Endothelial cell of umbilical vein (primary cell): ENCODE measurements at regions not wholly inside any gene's neighbourhood (a gene's known extent, or its start where the extent isn't known, plus 50 kb on each side); places are given as distances from the start of the nearest gene placed in this dataset.

Experiments
- BruUV-seq: library from RNA; stranded (reverse); fragments of 400-500 nt; replicated peaks from 2 replicates; lab custom pipeline; 2021; lab: Mats Ljungman, UMichigan
- CTCF ChIA-PET: fragments of 300-600, 350-600 bp; sonication (Branson Sonifier 250); formaldehyde crosslinking; loops from one replicate; lab custom pipeline; 2021; ENCODE audit warnings: antibody characterized with exemption, inconsistent platforms; lab: Charles Lee
- POLR2A ChIA-PET: fragments of 300-600, 350-600 bp; sonication (Branson Sonifier 250); formaldehyde crosslinking; loops from one replicate; lab custom pipeline; 2021; ENCODE audit warnings: antibody characterized with exemption, inconsistent platforms; lab: Charles Lee
- DNase-seq: peaks from one replicate; pipeline ENCODE4 v3.0.0-alpha.2; 2011; ENCODE audit warnings: low read depth, low spot score
- FAIRE-seq: peaks from 2 replicates; lab custom pipeline; 2011; peaks lifted over from hg19 to GRCh38; lab: Jason Lieb, UNC
- H2AFZ ChIP-seq: 2 replicates; pipeline ENCODE4 v1.6.0; 2012; ENCODE audit warnings: low read depth, low read length, control low read depth, inconsistent platforms
- H3K27ac ChIP-seq: 2 replicates; pipeline ENCODE4 v1.5.1; 2011; ENCODE audit warnings: low read depth, mild to moderate bottlenecking, control low read depth, low read length, moderate library complexity; ENCODE audit not compliant: insufficient read depth
- H3K27me3 ChIP-seq, 2 experiments: 2 replicates each; pipeline versions ENCODE4 v1.6.0 to v1.6.1; 2011; ENCODE audit warnings: low read length in 2 of 2, mixed read lengths in 1 of 2; ENCODE audit not compliant: control insufficient read depth in 2 of 2, insufficient read depth in 2 of 2
- H3K36me3 ChIP-seq, 2 experiments: 2 replicates in 1 of 2; 3 replicates in 1 of 2; pipeline ENCODE4 v1.5.1; 2011; ENCODE audit warnings: low read length in 2 of 2, mild to moderate bottlenecking in 1 of 2, moderate library complexity in 1 of 2; ENCODE audit not compliant: control insufficient read depth in 2 of 2, insufficient read depth in 2 of 2; ENCODE audit errors: extremely low read depth in 1 of 2
- H3K4me1 ChIP-seq: 3 replicates; pipeline ENCODE4 v1.5.1; 2011; ENCODE audit warnings: mild to moderate bottlenecking, low read length; ENCODE audit not compliant: control insufficient read depth, insufficient read depth; ENCODE audit errors: extremely low read depth
- H3K4me2 ChIP-seq: 2 replicates; pipeline ENCODE4 v1.6.1; 2011; ENCODE audit warnings: low read length, control low read depth, mixed read lengths; ENCODE audit not compliant: insufficient read depth
- H3K4me3 ChIP-seq, 3 experiments: fragments of 200-600 bp in 1 of 3; sonication (generic), shearing (Covaris generic) in 1 of 3; replicated peaks in 1 of 3; 2 replicates each; pipeline ENCODE4 v1.5.1; 2011 to 2016; ENCODE audit warnings: control low read depth in 3 of 3, low read length in 3 of 3, mild to moderate bottlenecking in 2 of 3, inconsistent platforms in 1 of 3, low read depth in 1 of 3, moderate library complexity in 1 of 3; ENCODE audit not compliant: insufficient read depth in 1 of 3
- H3K79me2 ChIP-seq: 2 replicates; pipeline ENCODE4 v1.6.0; 2012; ENCODE audit warnings: low read length, inconsistent platforms; ENCODE audit not compliant: control insufficient read depth, insufficient read depth
- H3K9ac ChIP-seq: replicated peaks from 2 replicates; pipeline ENCODE3; 2011; ENCODE audit warnings: low read length, control low read depth; ENCODE audit not compliant: insufficient read depth; ENCODE audit errors: extremely low read depth
- H3K9me1 ChIP-seq: replicated peaks from 3 replicates; pipeline ENCODE4 v1.6.0; 2011; ENCODE audit warnings: mild to moderate bottlenecking, low read length; ENCODE audit not compliant: control insufficient read depth, insufficient read depth; ENCODE audit errors: extremely low read depth
- H3K9me3 ChIP-seq: replicated peaks from 2 replicates; pipeline ENCODE4 v1.5.1; 2012; ENCODE audit warnings: low read length, inconsistent platforms; ENCODE audit not compliant: control insufficient read depth, insufficient read depth
- H4K20me1 ChIP-seq: replicated peaks from 2 replicates; pipeline ENCODE3; 2011; ENCODE audit warnings: mild to moderate bottlenecking, low read length; ENCODE audit not compliant: control insufficient read depth, insufficient read depth; ENCODE audit errors: extremely low read depth
- EZH2 ChIP-seq: IDR thresholded peaks from 2 replicates; pipeline ENCODE4 v1.6.1; 2012; ENCODE audit warnings: borderline replicate concordance, low read depth, mild to moderate bottlenecking, moderate library complexity, low read length, inconsistent platforms; ENCODE audit not compliant: severe bottlenecking
- FOS ChIP-seq: IDR thresholded peaks from 2 replicates; pipeline ENCODE4 v1.6.1; 2011; ENCODE audit warnings: mild to moderate bottlenecking, low read length, moderate library complexity, borderline replicate concordance; ENCODE audit not compliant: insufficient read depth
- GATA2 ChIP-seq: IDR thresholded peaks from 2 replicates; pipeline ENCODE4 v1.7.0; 2011; ENCODE audit warnings: low read depth, mild to moderate bottlenecking, moderate library complexity, mixed read lengths, low read length; ENCODE audit not compliant: insufficient read length, insufficient read depth
- JUN ChIP-seq: IDR thresholded peaks from 2 replicates; pipeline ENCODE4 v1.6.1; 2011; ENCODE audit warnings: borderline replicate concordance, low read depth; ENCODE audit not compliant: insufficient read length, insufficient read depth
- MYC ChIP-seq: IDR thresholded peaks from one replicate; pipeline ENCODE4 v1.6.1; 2011; ENCODE audit warnings: mild to moderate bottlenecking, low read depth, low read length
- POLR2A ChIP-seq: IDR thresholded peaks from 2 replicates; pipeline ENCODE4 v1.6.1; 2012; ENCODE audit warnings: low read depth, mild to moderate bottlenecking, control low read depth, low read length
- POLR2AphosphoS5 ChIP-seq: IDR thresholded peaks from 2 replicates; pipeline ENCODE4 v1.6.1; 2012; ENCODE audit warnings: low read depth, mild to moderate bottlenecking, control low read depth, low read length, moderate library complexity; ENCODE audit not compliant: insufficient read depth
- dilution Hi-C: fragments of 300-500 bp; cut with MboI; formaldehyde crosslinking; loops from one replicate; pipeline ENCODE4 v1.15.0; 2019; ENCODE audit warnings: low sequenced_read_pairs; ENCODE audit not compliant: extremely low pct_ligation_motif_present
- intact Hi-C: fragments of 100-400 bp; cut with micrococcal nuclease; formaldehyde crosslinking; loops from one replicate; pipeline ENCODE4 v1.10.0; 2022
- TF ChIP-seq, protein P1 (sequence below), 2 donors: IDR thresholded peaks; 1 replicate in 1 of 2; 2 replicates in 1 of 2; pipeline ENCODE4 v1.5.1; 2011; ENCODE audit warnings: low read length in 2 of 2, mild to moderate bottlenecking in 2 of 2, moderate library complexity in 2 of 2, control low read depth in 1 of 2, inconsistent platforms in 1 of 2, low read depth in 1 of 2; ENCODE audit not compliant: insufficient read depth in 1 of 2; ENCODE audit errors: extremely low read depth in 1 of 2
- TF ChIP-seq, protein P2 (sequence below): IDR thresholded peaks from 2 replicates; pipeline ENCODE4 v1.6.1; 2011; ENCODE audit not compliant: insufficient read depth, insufficient read length

DNA sequence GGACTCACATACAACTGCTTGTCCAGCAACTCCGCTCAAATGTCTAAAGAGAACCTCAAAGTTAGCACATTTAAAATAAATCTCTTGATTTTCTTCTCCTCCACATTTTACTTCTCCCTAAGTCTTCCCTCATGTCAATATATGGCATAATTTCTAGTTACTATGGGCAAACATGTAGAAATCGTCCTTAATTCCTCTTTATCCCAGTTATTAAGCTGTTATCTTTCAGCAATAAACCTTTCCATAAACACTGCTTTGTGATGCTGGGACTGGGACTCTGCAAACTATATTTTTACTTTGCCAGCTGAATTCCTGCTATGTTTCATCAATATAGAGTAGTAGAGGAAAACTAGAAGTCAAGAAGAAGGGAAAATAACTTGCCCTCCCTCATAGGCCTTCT is 99.7 kb downstream of the KCNRG start:
- no peak overlapping the region for H3K9ac ChIP-seq

More for the DNA sequence above, 99.7 kb downstream of the KCNRG start:
- Histone ChIP-seq H3K79me2 (no peaks in the 10 kb centered on the region), H3K9me1 (no peaks in the 10 kb centered on the region), H3K4me3 (no peak overlapping the region), H4K20me1 (no peaks in the 10 kb centered on the region), H3K9me3 (no peaks in the 10 kb centered on the region), H3K4me1 (peaks cover 10% of the 10 kb centered on the region), H2AFZ (no peak overlapping the region), H3K27ac (no peak overlapping the region), H3K4me2 (no peak overlapping the region), H3K36me3 (no peaks in the 10 kb centered on the region), H3K27me3 (no peaks in the 10 kb centered on the region)
- no TSS peak for BruUV-seq
- intact Hi-C loops = no loop called here
- DNase-seq (no peak), FAIRE-seq (no peak)
- ChIA-PET CTCF (interaction anchor here (1.0 to 3.6 kb wide), 4 partner anchors 13 to 118 kb away, joined by 3 to 29 read pairs (median 4); partner anchors contain the start of gene TRIM13), POLR2A (no interaction called here)
- TF ChIP-seq JUN = no peak
- TF ChIP-seq, protein P1, sequence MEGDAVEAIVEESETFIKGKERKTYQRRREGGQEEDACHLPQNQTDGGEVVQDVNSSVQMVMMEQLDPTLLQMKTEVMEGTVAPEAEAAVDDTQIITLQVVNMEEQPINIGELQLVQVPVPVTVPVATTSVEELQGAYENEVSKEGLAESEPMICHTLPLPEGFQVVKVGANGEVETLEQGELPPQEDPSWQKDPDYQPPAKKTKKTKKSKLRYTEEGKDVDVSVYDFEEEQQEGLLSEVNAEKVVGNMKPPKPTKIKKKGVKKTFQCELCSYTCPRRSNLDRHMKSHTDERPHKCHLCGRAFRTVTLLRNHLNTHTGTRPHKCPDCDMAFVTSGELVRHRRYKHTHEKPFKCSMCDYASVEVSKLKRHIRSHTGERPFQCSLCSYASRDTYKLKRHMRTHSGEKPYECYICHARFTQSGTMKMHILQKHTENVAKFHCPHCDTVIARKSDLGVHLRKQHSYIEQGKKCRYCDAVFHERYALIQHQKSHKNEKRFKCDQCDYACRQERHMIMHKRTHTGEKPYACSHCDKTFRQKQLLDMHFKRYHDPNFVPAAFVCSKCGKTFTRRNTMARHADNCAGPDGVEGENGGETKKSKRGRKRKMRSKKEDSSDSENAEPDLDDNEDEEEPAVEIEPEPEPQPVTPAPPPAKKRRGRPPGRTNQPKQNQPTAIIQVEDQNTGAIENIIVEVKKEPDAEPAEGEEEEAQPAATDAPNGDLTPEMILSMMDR (IDR thresholded peaks at IDR 0.05; ENCODE audit: extremely low read depth in 1 of 2, insufficient read depth in 1 of 2, low read depth in 1 of 2, low read length in 2 of 2) = no peak
- TF ChIP-seq EZH2 = no peak
- no peak for TF ChIP-seq MYC
- TF ChIP-seq POLR2AphosphoS5 = no peak
- no peak for TF ChIP-seq POLR2A
- TF ChIP-seq FOS = no peak
- TF ChIP-seq GATA2 = no peak
- TF ChIP-seq, protein P2, sequence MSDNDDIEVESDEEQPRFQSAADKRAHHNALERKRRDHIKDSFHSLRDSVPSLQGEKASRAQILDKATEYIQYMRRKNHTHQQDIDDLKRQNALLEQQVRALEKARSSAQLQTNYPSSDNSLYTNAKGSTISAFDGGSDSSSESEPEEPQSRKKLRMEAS = no peak
- dilution Hi-C loops = no loop called here
